HG02798 (cell line): ENCODE measurements at regions not wholly inside any gene's neighbourhood (a gene's known extent, or its start where the extent isn't known, plus 50 kb on each side); places are given as distances from the start of the nearest gene placed in this dataset.

Experiments used
- ATAC-seq: cut with Tn5 transposase; IDR thresholded peaks from one replicate; pipeline ENCODE4 v1.9.1; 2021; ENCODE audit warnings: mild to moderate bottlenecking; ENCODE audit not compliant: unreplicated experiment, poor library complexity

GRCh38 chr20:1721687-1722512 lies 64.3 kb upstream of the SIRPG start:
- ATAC-seq, result no peak

GRCh38 chr20:1720845-1721475 lies 63.4 kb upstream of the SIRPG start:
- ATAC-seq, result no peak

GRCh38 chr20:1720226-1720625 lies 62.6 kb upstream of the SIRPG start:
- ATAC-seq, result no peak

GRCh38 chr20:1718604-1719384 lies 61.2 kb upstream of the SIRPG start:
- no peak for ATAC-seq

- ATAC-seq, result no peak
Measured at GRCh38 chr20:1712634-1713624, 55.4 kb upstream of the SIRPG start.

GRCh38 chr20:1711826-1712601 lies 54.4 kb upstream of the SIRPG start:
- ATAC-seq, result no peak

GRCh38 chr20:1711266-1711665 lies 53.7 kb upstream of the SIRPG start:
- no peak for ATAC-seq

- no peak for ATAC-seq
Measured at GRCh38 chr20:1710484-1710883, 52.9 kb upstream of the SIRPG start.

GRCh38 chr20:1707588-1708449 lies 50.2 kb upstream of the SIRPG start:
- no peak for ATAC-seq
